Endothelial cell of umbilical vein (primary cell): ENCODE measurements at regions not wholly inside any gene's neighbourhood (a gene's known extent, or its start where the extent isn't known, plus 50 kb on each side); places are given as distances from the start of the nearest gene placed in this dataset.

Experiments used
- BruUV-seq: library from RNA; stranded (reverse); fragments of 400-500 nt; replicated peaks from 2 replicates; lab custom pipeline; 2021; lab: Mats Ljungman, UMichigan
- CTCF ChIA-PET: fragments of 300-600, 350-600 bp; sonication (Branson Sonifier 250); formaldehyde crosslinking; loops from one replicate; lab custom pipeline; 2021; ENCODE audit warnings: antibody characterized with exemption, inconsistent platforms; lab: Charles Lee
- POLR2A ChIA-PET: fragments of 300-600, 350-600 bp; sonication (Branson Sonifier 250); formaldehyde crosslinking; loops from one replicate; lab custom pipeline; 2021; ENCODE audit warnings: antibody characterized with exemption, inconsistent platforms; lab: Charles Lee
- DNase-seq: peaks from one replicate; pipeline ENCODE4 v3.0.0-alpha.2; 2011; ENCODE audit warnings: low read depth, low spot score
- FAIRE-seq: peaks from 2 replicates; lab custom pipeline; 2011; peaks lifted over from hg19 to GRCh38; lab: Jason Lieb, UNC
- H2AFZ ChIP-seq: 2 replicates; pipeline ENCODE4 v1.6.0; 2012; ENCODE audit warnings: low read depth, low read length, control low read depth, inconsistent platforms
- H3K27ac ChIP-seq: 2 replicates; pipeline ENCODE4 v1.5.1; 2011; ENCODE audit warnings: low read depth, mild to moderate bottlenecking, control low read depth, low read length, moderate library complexity; ENCODE audit not compliant: insufficient read depth
- H3K27me3 ChIP-seq, 2 experiments: 2 replicates each; pipeline versions ENCODE4 v1.6.0 to v1.6.1; 2011; ENCODE audit warnings: low read length in 2 of 2, mixed read lengths in 1 of 2; ENCODE audit not compliant: control insufficient read depth in 2 of 2, insufficient read depth in 2 of 2
- H3K36me3 ChIP-seq, 2 experiments: 2 replicates in 1 of 2; 3 replicates in 1 of 2; pipeline ENCODE4 v1.5.1; 2011; ENCODE audit warnings: low read length in 2 of 2, mild to moderate bottlenecking in 1 of 2, moderate library complexity in 1 of 2; ENCODE audit not compliant: control insufficient read depth in 2 of 2, insufficient read depth in 2 of 2; ENCODE audit errors: extremely low read depth in 1 of 2
- H3K4me1 ChIP-seq: 3 replicates; pipeline ENCODE4 v1.5.1; 2011; ENCODE audit warnings: mild to moderate bottlenecking, low read length; ENCODE audit not compliant: control insufficient read depth, insufficient read depth; ENCODE audit errors: extremely low read depth
- H3K4me2 ChIP-seq: 2 replicates; pipeline ENCODE4 v1.6.1; 2011; ENCODE audit warnings: low read length, control low read depth, mixed read lengths; ENCODE audit not compliant: insufficient read depth
- H3K4me3 ChIP-seq, 3 experiments: fragments of 200-600 bp in 1 of 3; sonication (generic), shearing (Covaris generic) in 1 of 3; replicated peaks in 1 of 3; 2 replicates each; pipeline ENCODE4 v1.5.1; 2011 to 2016; ENCODE audit warnings: control low read depth in 3 of 3, low read length in 3 of 3, mild to moderate bottlenecking in 2 of 3, inconsistent platforms in 1 of 3, low read depth in 1 of 3, moderate library complexity in 1 of 3; ENCODE audit not compliant: insufficient read depth in 1 of 3
- H3K79me2 ChIP-seq: 2 replicates; pipeline ENCODE4 v1.6.0; 2012; ENCODE audit warnings: low read length, inconsistent platforms; ENCODE audit not compliant: control insufficient read depth, insufficient read depth
- H3K9ac ChIP-seq: replicated peaks from 2 replicates; pipeline ENCODE3; 2011; ENCODE audit warnings: low read length, control low read depth; ENCODE audit not compliant: insufficient read depth; ENCODE audit errors: extremely low read depth
- H3K9me1 ChIP-seq: replicated peaks from 3 replicates; pipeline ENCODE4 v1.6.0; 2011; ENCODE audit warnings: mild to moderate bottlenecking, low read length; ENCODE audit not compliant: control insufficient read depth, insufficient read depth; ENCODE audit errors: extremely low read depth
- H3K9me3 ChIP-seq: replicated peaks from 2 replicates; pipeline ENCODE4 v1.5.1; 2012; ENCODE audit warnings: low read length, inconsistent platforms; ENCODE audit not compliant: control insufficient read depth, insufficient read depth
- H4K20me1 ChIP-seq: replicated peaks from 2 replicates; pipeline ENCODE3; 2011; ENCODE audit warnings: mild to moderate bottlenecking, low read length; ENCODE audit not compliant: control insufficient read depth, insufficient read depth; ENCODE audit errors: extremely low read depth
- CTCF ChIP-seq, 2 donors: IDR thresholded peaks; 1 replicate in 1 of 2; 2 replicates in 1 of 2; pipeline ENCODE4 v1.5.1; 2011; ENCODE audit warnings: low read length in 2 of 2, mild to moderate bottlenecking in 2 of 2, moderate library complexity in 2 of 2, control low read depth in 1 of 2, inconsistent platforms in 1 of 2, low read depth in 1 of 2; ENCODE audit not compliant: insufficient read depth in 1 of 2; ENCODE audit errors: extremely low read depth in 1 of 2
- EZH2 ChIP-seq: IDR thresholded peaks from 2 replicates; pipeline ENCODE4 v1.6.1; 2012; ENCODE audit warnings: borderline replicate concordance, low read depth, mild to moderate bottlenecking, moderate library complexity, low read length, inconsistent platforms; ENCODE audit not compliant: severe bottlenecking
- FOS ChIP-seq: IDR thresholded peaks from 2 replicates; pipeline ENCODE4 v1.6.1; 2011; ENCODE audit warnings: mild to moderate bottlenecking, low read length, moderate library complexity, borderline replicate concordance; ENCODE audit not compliant: insufficient read depth
- GATA2 ChIP-seq: IDR thresholded peaks from 2 replicates; pipeline ENCODE4 v1.7.0; 2011; ENCODE audit warnings: low read depth, mild to moderate bottlenecking, moderate library complexity, mixed read lengths, low read length; ENCODE audit not compliant: insufficient read length, insufficient read depth
- JUN ChIP-seq: IDR thresholded peaks from 2 replicates; pipeline ENCODE4 v1.6.1; 2011; ENCODE audit warnings: borderline replicate concordance, low read depth; ENCODE audit not compliant: insufficient read length, insufficient read depth
- MAX ChIP-seq: IDR thresholded peaks from 2 replicates; pipeline ENCODE4 v1.6.1; 2011; ENCODE audit not compliant: insufficient read depth, insufficient read length
- MYC ChIP-seq: IDR thresholded peaks from one replicate; pipeline ENCODE4 v1.6.1; 2011; ENCODE audit warnings: mild to moderate bottlenecking, low read depth, low read length
- POLR2A ChIP-seq: IDR thresholded peaks from 2 replicates; pipeline ENCODE4 v1.6.1; 2012; ENCODE audit warnings: low read depth, mild to moderate bottlenecking, control low read depth, low read length
- POLR2AphosphoS5 ChIP-seq: IDR thresholded peaks from 2 replicates; pipeline ENCODE4 v1.6.1; 2012; ENCODE audit warnings: low read depth, mild to moderate bottlenecking, control low read depth, low read length, moderate library complexity; ENCODE audit not compliant: insufficient read depth
- dilution Hi-C: fragments of 300-500 bp; cut with MboI; formaldehyde crosslinking; loops from one replicate; pipeline ENCODE4 v1.15.0; 2019; ENCODE audit warnings: low sequenced_read_pairs; ENCODE audit not compliant: extremely low pct_ligation_motif_present
- intact Hi-C: fragments of 100-400 bp; cut with micrococcal nuclease; formaldehyde crosslinking; loops from one replicate; pipeline ENCODE4 v1.10.0; 2022

GRCh38 chr1:30257742-30258380 lies 465.5 kb downstream of the MATN1 start:
- H3K9ac ChIP-seq, result no peak overlapping the region
- no peak overlapping the region for H2AFZ ChIP-seq
- H3K4me3 ChIP-seq, result no peak overlapping the region
- POLR2A ChIA-PET, result no interaction called here
- no peaks in the 10 kb centered on the region for H3K9me1 ChIP-seq
- no peak overlapping the region for H3K4me2 ChIP-seq
- no peaks in the 10 kb centered on the region for H3K4me1 ChIP-seq
- intact Hi-C loops, result no loop called here
- no peaks in the 10 kb centered on the region for H3K9me3 ChIP-seq
- H3K27ac ChIP-seq, result no peak overlapping the region
- DNase-seq (no peak), FAIRE-seq (no peak)
- dilution Hi-C loops, result no loop called here
- H3K27me3 ChIP-seq, result no peaks in the 10 kb centered on the region
- CTCF ChIA-PET, result no interaction called here
- BruUV-seq, result no TSS peak
- no peaks in the 10 kb centered on the region for H4K20me1 ChIP-seq
- no peaks in the 10 kb centered on the region for H3K36me3 ChIP-seq
- no peaks in the 10 kb centered on the region for H3K79me2 ChIP-seq
- TF ChIP-seq POLR2AphosphoS5, result no peak
- TF ChIP-seq EZH2, result no peak

GRCh38 chr1:30257322-30257721 lies 466.1 kb downstream of the MATN1 start:
- Histone ChIP-seq H3K4me2 (no peak overlapping the region), H3K4me1 (no peaks in the 10 kb centered on the region), H3K4me3 (no peak overlapping the region), H3K36me3 (no peaks in the 10 kb centered on the region), H3K9me1 (no peaks in the 10 kb centered on the region), H2AFZ (no peak overlapping the region), H4K20me1 (no peaks in the 10 kb centered on the region), H3K9me3 (no peaks in the 10 kb centered on the region), H3K79me2 (no peaks in the 10 kb centered on the region), H3K27me3 (no peaks in the 10 kb centered on the region), H3K27ac (no peak overlapping the region), H3K9ac (no peak overlapping the region)
- dilution Hi-C loops, result no loop called here
- no peak for DNase-seq
- ChIA-PET POLR2A (no interaction called here), CTCF (no interaction called here)
- intact Hi-C loops, result no loop called here
- TF ChIP-seq JUN, result no peak
- TF ChIP-seq GATA2, result no peak
- TF ChIP-seq FOS, result no peak
- no peak for TF ChIP-seq POLR2AphosphoS5
- no peak for TF ChIP-seq CTCF (IDR thresholded peaks at IDR 0.05; ENCODE audit: extremely low read depth in 1 of 2, insufficient read depth in 1 of 2, low read depth in 1 of 2, low read length in 2 of 2)
- no peak for TF ChIP-seq MYC
- TF ChIP-seq MAX, result no peak
- TF ChIP-seq EZH2, result no peak
- no peak for TF ChIP-seq POLR2A
- BruUV-seq, result no TSS peak
- FAIRE-seq, result no peak
